ENCODE measurements at regions not wholly inside any gene's neighbourhood (a gene's known extent, or its start where the extent isn't known, plus 50 kb on each side); places are given as distances from the start of the nearest gene placed in this dataset.
A peak's percentile ranks its signal among the peaks of the same experiment; 100 is the strongest.

DNA sequence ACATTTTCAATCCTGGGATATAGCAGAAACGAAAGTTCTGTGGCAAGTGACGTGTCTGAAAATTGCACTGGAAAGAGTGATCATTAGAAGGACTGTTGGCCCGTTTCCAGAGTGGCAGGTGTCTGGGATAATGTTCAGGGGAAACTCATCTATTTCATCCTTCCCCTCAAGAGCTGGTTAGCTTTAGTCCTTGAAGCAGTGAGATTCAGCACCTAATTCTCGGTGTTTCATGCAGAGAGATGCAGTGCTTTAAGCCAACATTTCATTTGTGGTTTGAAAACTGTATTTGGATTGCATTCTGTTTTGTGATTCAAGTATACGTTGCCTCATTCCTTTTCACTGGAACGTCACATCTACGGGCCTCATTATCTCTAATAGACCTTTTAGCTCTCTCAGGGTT is 205.0 kb upstream of the RAG2 start:
- H3K4me1 ChIP-seq (ENCODE audit: insufficient read depth), result no peaks in the 10 kb centered on the region
- TF ChIP-seq EZH2 (IDR thresholded peaks at IDR 0.05; ENCODE audit: insufficient read depth, poor library complexity, severe bottlenecking) (no peak), EZH2phosphoT487 (IDR thresholded peaks at IDR 0.05; ENCODE audit: insufficient read depth, low read depth) (no peak)
- no peaks in the 10 kb centered on the region; the same call in 1 of the 2 replicates for H3K27me3 ChIP-seq (replicated peaks; ENCODE audit: insufficient read depth)
- H3K79me2 ChIP-seq (ENCODE audit: insufficient read depth), result no peaks in the 10 kb centered on the region
- DNase-seq, result no peak
- no peak overlapping the region for H3K9ac ChIP-seq
- in situ Hi-C loops (cut with MboI), result no loop called here
- H3K9me2 ChIP-seq (ENCODE audit: insufficient read depth), result no peaks in the 10 kb centered on the region
- WGBS, 2 experiments (ENCODE audit: low coverage in 1 of 2, low lambda C conversion rate in 2 of 2, missing lambda C conversion rate in 2 of 2), result 30 to 34% methylated on average over 7 of the region's 7 CpGs
- H3F3A ChIP-seq (ENCODE audit: insufficient read depth), result no peaks in the 10 kb centered on the region
- H3K27ac ChIP-seq, result no peak overlapping the region
- no peaks in the 10 kb centered on the region for H3K36me3 ChIP-seq (ENCODE audit: low read depth)
- no peaks in the 10 kb centered on the region for H4K20me1 ChIP-seq (ENCODE audit: insufficient read depth)
- no peak overlapping the region for H3K4me3 ChIP-seq
- no peak overlapping the region for H3K4me2 ChIP-seq (ENCODE audit: unreplicated experiment)
- no peaks in the 10 kb centered on the region for H3K9me3 ChIP-seq (ENCODE audit: low read depth)
- no peak overlapping the region for H2AFZ ChIP-seq

DNA sequence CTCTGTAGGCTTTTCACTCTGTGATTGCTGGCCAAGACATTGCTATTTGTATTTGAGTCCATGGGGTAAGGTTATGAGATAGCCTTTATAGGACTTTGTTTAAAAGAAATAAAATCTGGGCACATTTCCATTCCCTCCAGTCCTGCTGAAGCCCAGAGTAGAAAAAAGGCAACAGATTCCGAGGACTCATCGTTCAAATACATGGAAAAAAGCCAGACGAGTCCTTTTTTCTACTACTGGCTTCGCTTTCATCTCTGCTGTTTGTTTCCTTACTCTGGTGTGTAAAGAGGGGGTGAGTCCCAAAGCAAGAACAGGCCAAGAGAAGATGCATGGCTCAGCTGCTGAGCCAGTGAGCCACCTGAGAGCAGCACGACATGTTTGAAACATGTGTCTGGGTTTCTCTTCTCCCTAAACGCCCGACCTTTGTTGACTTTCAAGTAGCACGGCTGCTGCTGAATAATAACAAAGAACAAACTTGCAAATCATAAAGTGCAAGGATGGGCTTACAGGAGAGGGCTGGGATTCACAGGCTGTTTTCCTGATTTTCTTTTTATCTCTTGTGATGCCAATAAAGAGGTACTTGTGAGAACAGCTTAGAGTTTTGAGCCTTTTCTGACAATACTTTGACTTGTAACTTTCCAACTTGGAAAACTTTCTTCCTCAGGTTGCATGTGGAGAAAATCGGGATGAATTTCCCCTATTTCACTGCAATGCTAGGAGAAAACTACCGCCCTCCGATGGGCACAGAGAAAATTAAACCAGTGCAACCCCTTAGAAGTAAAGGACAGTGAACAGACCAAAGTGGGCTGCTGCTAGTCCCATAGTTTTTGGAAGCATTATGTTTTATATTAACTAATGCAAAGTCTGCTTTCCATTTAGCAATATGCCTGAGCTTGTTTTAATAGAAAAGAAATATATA is 195.2 kb upstream of the RAG2 start:
- H3K4me3 ChIP-seq, result no peak overlapping the region
- H3K4me1 ChIP-seq (ENCODE audit: insufficient read depth), result no peaks in the 10 kb centered on the region
- no peak overlapping the region for H3K9ac ChIP-seq
- H3F3A ChIP-seq (ENCODE audit: insufficient read depth), result no peaks in the 10 kb centered on the region
- DNase-seq, result peak; percentile 5
- in situ Hi-C loops (cut with MboI), result no loop called here
- H3K4me2 ChIP-seq (ENCODE audit: unreplicated experiment), result no peak overlapping the region
- H3K27ac ChIP-seq, result no peak overlapping the region
- H3K27me3 ChIP-seq (replicated peaks; ENCODE audit: insufficient read depth), result no peaks in the 10 kb centered on the region; the same call in 1 of the 2 replicates
- H4K20me1 ChIP-seq (ENCODE audit: insufficient read depth), result no peaks in the 10 kb centered on the region
- H2AFZ ChIP-seq, result no peak overlapping the region
- no peaks in the 10 kb centered on the region for H3K79me2 ChIP-seq (ENCODE audit: insufficient read depth)
- WGBS, 2 experiments (ENCODE audit: low coverage in 1 of 2, low lambda C conversion rate in 2 of 2, missing lambda C conversion rate in 2 of 2), result 2 to 4% methylated on average over 11 of the region's 11 CpGs
- TF ChIP-seq EZH2 (IDR thresholded peaks at IDR 0.05; ENCODE audit: insufficient read depth, poor library complexity, severe bottlenecking) (no peak), EZH2phosphoT487 (IDR thresholded peaks at IDR 0.05; ENCODE audit: insufficient read depth, low read depth) (no peak)
- H3K9me3 ChIP-seq (ENCODE audit: low read depth), result no peaks in the 10 kb centered on the region
- H3K36me3 ChIP-seq (ENCODE audit: low read depth), result no peaks in the 10 kb centered on the region
- H3K9me2 ChIP-seq (ENCODE audit: insufficient read depth), result no peaks in the 10 kb centered on the region

DNA sequence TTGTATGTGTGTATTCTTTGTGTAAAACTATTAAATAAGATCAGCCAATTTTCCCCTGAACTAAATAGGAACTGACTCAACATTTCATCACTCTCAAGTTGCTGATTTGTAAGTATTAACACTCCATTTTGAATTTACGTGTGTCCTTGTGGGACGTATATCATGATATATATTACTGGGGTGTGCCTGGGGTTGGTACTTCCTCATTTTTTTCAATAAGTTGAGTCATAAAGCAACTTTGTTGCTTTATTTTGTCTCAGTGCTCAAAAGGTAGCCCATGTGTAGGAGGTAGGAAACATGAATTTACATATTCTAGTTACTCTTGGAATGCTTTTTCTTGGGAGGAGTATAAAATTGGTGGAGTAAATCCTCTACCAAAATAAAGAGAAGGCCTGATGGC is 193.9 kb upstream of the RAG2 start:
- Histone ChIP-seq H3K4me2 (ENCODE audit: unreplicated experiment) (no peak overlapping the region), H3K79me2 (ENCODE audit: insufficient read depth) (no peaks in the 10 kb centered on the region), H3K9ac (no peak overlapping the region), H3K27me3 (replicated peaks; ENCODE audit: insufficient read depth) (no peaks in the 10 kb centered on the region; the same call in 1 of the 2 replicates), H4K20me1 (ENCODE audit: insufficient read depth) (no peaks in the 10 kb centered on the region), H3K27ac (no peak overlapping the region), H3K9me3 (ENCODE audit: low read depth) (no peaks in the 10 kb centered on the region), H3F3A (ENCODE audit: insufficient read depth) (no peaks in the 10 kb centered on the region), H2AFZ (no peak overlapping the region), H3K9me2 (ENCODE audit: insufficient read depth) (no peaks in the 10 kb centered on the region), H3K4me3 (no peak overlapping the region), H3K36me3 (ENCODE audit: low read depth) (no peaks in the 10 kb centered on the region), H3K4me1 (ENCODE audit: insufficient read depth) (no peaks in the 10 kb centered on the region)
- DNase-seq, result no peak
- no peak for TF ChIP-seq EZH2 (IDR thresholded peaks at IDR 0.05; ENCODE audit: insufficient read depth, poor library complexity, severe bottlenecking)
- TF ChIP-seq EZH2phosphoT487 (IDR thresholded peaks at IDR 0.05; ENCODE audit: insufficient read depth, low read depth), result no peak
- in situ Hi-C loops (cut with MboI), result no loop called here
- 44 to 60% methylated on average over 2 of the region's 2 CpGs for WGBS, 2 experiments (ENCODE audit: low coverage in 1 of 2, low lambda C conversion rate in 2 of 2, missing lambda C conversion rate in 2 of 2)

DNA sequence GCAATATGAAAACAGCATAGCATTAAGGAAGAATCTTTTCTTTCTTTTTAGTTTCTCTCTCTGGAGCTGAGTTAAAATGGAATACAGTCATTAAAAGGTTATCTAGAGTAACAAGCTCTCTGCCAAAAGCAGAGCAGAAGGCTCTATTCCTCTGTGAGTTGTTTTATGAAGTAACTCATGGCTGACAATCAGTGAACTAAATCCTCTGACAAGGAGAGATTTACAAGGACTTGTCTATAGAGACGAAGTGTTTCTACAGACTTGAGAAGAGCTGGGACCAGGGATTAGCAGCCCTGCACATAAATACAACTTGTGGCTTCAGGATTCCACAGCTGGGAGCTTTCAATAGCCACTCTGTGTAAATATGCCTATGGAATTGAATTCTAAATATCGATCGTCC is 192.5 kb upstream of the RAG2 start:
- H3K79me2 ChIP-seq (ENCODE audit: insufficient read depth), result no peaks in the 10 kb centered on the region
- no peak overlapping the region for H3K4me2 ChIP-seq (ENCODE audit: unreplicated experiment)
- TF ChIP-seq EZH2phosphoT487 (IDR thresholded peaks at IDR 0.05; ENCODE audit: insufficient read depth, low read depth) (no peak), EZH2 (IDR thresholded peaks at IDR 0.05; ENCODE audit: insufficient read depth, poor library complexity, severe bottlenecking) (no peak)
- H3K27ac ChIP-seq, result no peak overlapping the region
- H4K20me1 ChIP-seq (ENCODE audit: insufficient read depth), result no peaks in the 10 kb centered on the region
- H3K27me3 ChIP-seq (replicated peaks; ENCODE audit: insufficient read depth), result no peaks in the 10 kb centered on the region; the same call in 1 of the 2 replicates
- H3F3A ChIP-seq (ENCODE audit: insufficient read depth), result no peaks in the 10 kb centered on the region
- in situ Hi-C loops (cut with MboI), result no loop called here
- H2AFZ ChIP-seq, result no peak overlapping the region
- no peaks in the 10 kb centered on the region for H3K4me1 ChIP-seq (ENCODE audit: insufficient read depth)
- H3K9me2 ChIP-seq (ENCODE audit: insufficient read depth), result no peaks in the 10 kb centered on the region
- DNase-seq, result no peak
- H3K9ac ChIP-seq, result no peak overlapping the region
- H3K9me3 ChIP-seq (ENCODE audit: low read depth), result no peaks in the 10 kb centered on the region
- 6 to 14% methylated on average over 3 of the region's 3 CpGs for WGBS, 2 experiments (ENCODE audit: low coverage in 1 of 2, low lambda C conversion rate in 2 of 2, missing lambda C conversion rate in 2 of 2)
- no peaks in the 10 kb centered on the region for H3K36me3 ChIP-seq (ENCODE audit: low read depth)
- no peak overlapping the region for H3K4me3 ChIP-seq

Data from GM23248 (cell line).